Common myeloid progenitor, CD34-positive (primary cell): ENCODE measurements at regions not wholly inside any gene's neighbourhood (a gene's known extent, or its start where the extent isn't known, plus 50 kb on each side); places are given as distances from the start of the nearest gene placed in this dataset.
"Not testable (repeated sequence)": the region's sequence is repeated elsewhere in the genome, so short reads cannot be mapped to it uniquely, and the experiment has no call there.

Experiments used
- CTCF ChIA-PET: fragments of 350-600 bp; sonication (Branson Sonifier 250); formaldehyde crosslinking; loops from one replicate; lab custom pipeline; 2021; ENCODE audit warnings: antibody characterized with exemption; lab: Charles Lee
- POLR2A ChIA-PET: fragments of 350-600 bp; sonication (Branson Sonifier 250); formaldehyde crosslinking; loops from one replicate; lab custom pipeline; 2021; ENCODE audit warnings: antibody characterized with exemption; lab: Charles Lee
- DNase-seq, 3 donors: peaks; one replicate each; pipeline versions ENCODE4 v3.0.0 to v3.0.0-alpha.2; 2013
- H3K27ac ChIP-seq, 2 experiments: 1 replicate in 1 of 2; 2 replicates in 1 of 2; pipeline ENCODE4 v1.7.0; 2013; ENCODE audit warnings: inconsistent platforms in 2 of 2, low read length in 2 of 2, mild to moderate bottlenecking in 2 of 2, low read depth in 1 of 2, moderate library complexity in 1 of 2; ENCODE audit not compliant: severe bottlenecking in 2 of 2, insufficient read depth in 1 of 2, poor library complexity in 1 of 2
- H3K27me3 ChIP-seq, 5 experiments: replicated peaks in 2 of 5; 1 replicate in 3 of 5; 2 replicates in 2 of 5; pipeline versions ENCODE4 v1.6.1 to v1.7.0; 2013; ENCODE audit warnings: low read length in 4 of 5, mild to moderate bottlenecking in 2 of 5, moderate library complexity in 2 of 5, inconsistent platforms in 1 of 5; ENCODE audit not compliant: insufficient read depth in 5 of 5, control insufficient read depth in 4 of 5
- H3K36me3 ChIP-seq, 4 experiments: 1 replicate in 2 of 4; 2 replicates in 2 of 4; pipeline versions ENCODE4 v1.6.1 to v1.7.0; 2013; ENCODE audit warnings: low read length in 3 of 4, control low read depth in 1 of 4, mild to moderate bottlenecking in 1 of 4; ENCODE audit not compliant: control insufficient read depth in 4 of 4, insufficient read depth in 4 of 4
- H3K4me1 ChIP-seq, 4 experiments: 1 replicate in 3 of 4; 2 replicates in 1 of 4; pipeline versions ENCODE4 v1.6.1 to v1.7.1; 2013; ENCODE audit warnings: low read length in 3 of 4, mild to moderate bottlenecking in 3 of 4, control low read depth in 1 of 4, inconsistent platforms in 1 of 4, moderate library complexity in 1 of 4; ENCODE audit not compliant: control insufficient read depth in 4 of 4, insufficient read depth in 4 of 4; ENCODE audit errors: control extremely low read depth in 1 of 4
- H3K4me3 ChIP-seq, 7 experiments: 1 replicate in 4 of 7; 2 replicates in 3 of 7; pipeline versions ENCODE4 v1.5.1 to v1.7.0; 2013; ENCODE audit warnings: mild to moderate bottlenecking in 7 of 7, low read length in 6 of 7, moderate library complexity in 6 of 7, inconsistent platforms in 2 of 7, low read depth in 2 of 7, control low read depth in 1 of 7; ENCODE audit not compliant: insufficient read depth in 4 of 7, control insufficient read depth in 1 of 7; ENCODE audit errors: extremely low read depth in 1 of 7
- H3K9me3 ChIP-seq, 5 experiments: 1 replicate in 4 of 5; 2 replicates in 1 of 5; pipeline versions ENCODE4 v1.6.1 to v1.7.1; 2013; ENCODE audit warnings: low read length in 4 of 5, mild to moderate bottlenecking in 2 of 5, inconsistent platforms in 1 of 5, low read depth in 1 of 5, moderate library complexity in 1 of 5; ENCODE audit not compliant: control insufficient read depth in 4 of 5, insufficient read depth in 2 of 5; ENCODE audit errors: control extremely low read depth in 1 of 5
- WGBS: methylation state at CpG from one replicate; pipeline ENCODE4 v1.1.5; 2013; ENCODE audit not compliant: insufficient coverage; 5-methylcytosine and 5-hydroxymethylcytosine counted together

GRCh38 chr3:163361357-163361878, 1716.9 kb downstream of the SI start:
- H3K36me3 ChIP-seq, H3K4me3 ChIP-seq, H3K4me1 ChIP-seq, CTCF ChIA-PET, POLR2A ChIA-PET, DNase-seq, H3K27ac ChIP-seq, H3K27me3 ChIP-seq, H3K9me3 ChIP-seq: not testable (repeated sequence)
- WGBS: 96% methylated on average over 10 of the region's 17 CpGs

- Histone ChIP-seq H3K4me1 (no peaks in the 10 kb centered on the region), H3K27ac (no peak overlapping the region), H3K4me3 (no peak overlapping the region), H3K36me3 (no peaks in the 10 kb centered on the region), H3K9me3 (no peaks in the 10 kb centered on the region), H3K27me3 (no peaks in the 10 kb centered on the region)
- no CpG with 5 or more reads among the region's 3 CpGs for WGBS
- DNase-seq: no peak
- ChIA-PET POLR2A (no interaction called here), CTCF (no interaction called here)
These were observed 1730.4 kb downstream of the SI start for GRCh38 chr3:163347944-163348343.

GRCh38 chr3:163335429-163335828, 1742.9 kb downstream of the SI start:
- CTCF ChIA-PET: no interaction called here
- no peak overlapping the region for H3K27ac ChIP-seq
- DNase-seq: no peak
- no peaks in the 10 kb centered on the region for H3K36me3 ChIP-seq
- H3K9me3 ChIP-seq: peaks cover 0 to 8% (median 0%) of the 10 kb centered on the region in 5 experiments
- H3K27me3 ChIP-seq: no peaks in the 10 kb centered on the region
- 100% methylated on average over 1 of the region's 1 CpG for WGBS
- POLR2A ChIA-PET: no interaction called here
- H3K4me1 ChIP-seq: no peaks in the 10 kb centered on the region
- H3K4me3 ChIP-seq: no peak overlapping the region

GRCh38 chr3:163328680-163329079, 1749.6 kb downstream of the SI start:
- Histone ChIP-seq H3K4me3 (no peak overlapping the region), H3K9me3 (peaks cover 0 to 7% (median 0%) of the 10 kb centered on the region in 5 experiments), H3K27ac (no peak overlapping the region), H3K36me3 (no peaks in the 10 kb centered on the region), H3K27me3 (no peaks in the 10 kb centered on the region), H3K4me1 (no peaks in the 10 kb centered on the region)
- WGBS: 77% methylated on average over 6 of the region's 7 CpGs
- ChIA-PET CTCF (no interaction called here), POLR2A (no interaction called here)
- DNase-seq: no peak

GRCh38 chr3:163327086-163327485, 1751.2 kb downstream of the SI start:
- H3K36me3 ChIP-seq: no peaks in the 10 kb centered on the region
- no peaks in the 10 kb centered on the region for H3K4me1 ChIP-seq
- no peak overlapping the region for H3K27ac ChIP-seq
- no peak for DNase-seq
- H3K9me3 ChIP-seq: peaks cover 0 to 7% (median 0%) of the 10 kb centered on the region in 5 experiments
- ChIA-PET POLR2A (no interaction called here), CTCF (no interaction called here)
- H3K27me3 ChIP-seq: no peaks in the 10 kb centered on the region
- H3K4me3 ChIP-seq: no peak overlapping the region
- WGBS: 46% methylated on average over 2 of the region's 2 CpGs

GRCh38 chr3:163315786-163316185, 1762.5 kb downstream of the SI start:
- ChIA-PET CTCF (no interaction called here), POLR2A (no interaction called here)
- no peaks in the 10 kb centered on the region for H3K4me1 ChIP-seq
- H3K36me3 ChIP-seq: no peaks in the 10 kb centered on the region
- no peak overlapping the region for H3K4me3 ChIP-seq
- H3K27ac ChIP-seq: no peak overlapping the region
- DNase-seq: no peak
- H3K27me3 ChIP-seq: no peaks in the 10 kb centered on the region
- H3K9me3 ChIP-seq: no peaks in the 10 kb centered on the region

GRCh38 chr3:163306405-163306804, 1771.9 kb downstream of the SI start:
- CTCF ChIA-PET: no interaction called here
- DNase-seq: no peak
- H3K9me3 ChIP-seq: peaks cover 0 to 2% (median 0%) of the 10 kb centered on the region in 5 experiments
- H3K27me3 ChIP-seq: no peaks in the 10 kb centered on the region
- H3K27ac ChIP-seq: no peak overlapping the region
- no peak overlapping the region for H3K4me3 ChIP-seq
- no peaks in the 10 kb centered on the region for H3K4me1 ChIP-seq
- POLR2A ChIA-PET: no interaction called here
- no peaks in the 10 kb centered on the region for H3K36me3 ChIP-seq
- WGBS: no CpG with 5 or more reads among the region's 2 CpGs
